ENCODE measurements at regions not wholly inside any gene's neighbourhood (a gene's known extent, or its start where the extent isn't known, plus 50 kb on each side); places are given as distances from the start of the nearest gene placed in this dataset.
"Not testable (repeated sequence)": the region's sequence is repeated elsewhere in the genome, so short reads cannot be mapped to it uniquely, and the experiment has no call there.

GRCh38 chr7:93678185-93678584, 103.7 kb upstream of the CALCR start:
- no peaks in the 10 kb centered on the region for H3K27me3 ChIP-seq
- no peak for DNase-seq
- H3K4me1 ChIP-seq (replicated peaks in 1 of 2) = no peaks in the 10 kb centered on the region
- intact Hi-C loops (cut with DNase I) = no loop called here
- H3K9me3 ChIP-seq (replicated peaks in 1 of 3) = no peaks in the 10 kb centered on the region
- no peak overlapping the region for H3K27ac ChIP-seq
- H3K36me3 ChIP-seq (replicated peaks in 1 of 2) = no peaks in the 10 kb centered on the region
- TF ChIP-seq POLR2A (IDR thresholded peaks at IDR 0.05) = no peak
- TF ChIP-seq, protein P1, sequence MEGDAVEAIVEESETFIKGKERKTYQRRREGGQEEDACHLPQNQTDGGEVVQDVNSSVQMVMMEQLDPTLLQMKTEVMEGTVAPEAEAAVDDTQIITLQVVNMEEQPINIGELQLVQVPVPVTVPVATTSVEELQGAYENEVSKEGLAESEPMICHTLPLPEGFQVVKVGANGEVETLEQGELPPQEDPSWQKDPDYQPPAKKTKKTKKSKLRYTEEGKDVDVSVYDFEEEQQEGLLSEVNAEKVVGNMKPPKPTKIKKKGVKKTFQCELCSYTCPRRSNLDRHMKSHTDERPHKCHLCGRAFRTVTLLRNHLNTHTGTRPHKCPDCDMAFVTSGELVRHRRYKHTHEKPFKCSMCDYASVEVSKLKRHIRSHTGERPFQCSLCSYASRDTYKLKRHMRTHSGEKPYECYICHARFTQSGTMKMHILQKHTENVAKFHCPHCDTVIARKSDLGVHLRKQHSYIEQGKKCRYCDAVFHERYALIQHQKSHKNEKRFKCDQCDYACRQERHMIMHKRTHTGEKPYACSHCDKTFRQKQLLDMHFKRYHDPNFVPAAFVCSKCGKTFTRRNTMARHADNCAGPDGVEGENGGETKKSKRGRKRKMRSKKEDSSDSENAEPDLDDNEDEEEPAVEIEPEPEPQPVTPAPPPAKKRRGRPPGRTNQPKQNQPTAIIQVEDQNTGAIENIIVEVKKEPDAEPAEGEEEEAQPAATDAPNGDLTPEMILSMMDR (IDR thresholded peaks at IDR 0.05) = no peak
- no peak overlapping the region for H3K4me3 ChIP-seq

DNA sequence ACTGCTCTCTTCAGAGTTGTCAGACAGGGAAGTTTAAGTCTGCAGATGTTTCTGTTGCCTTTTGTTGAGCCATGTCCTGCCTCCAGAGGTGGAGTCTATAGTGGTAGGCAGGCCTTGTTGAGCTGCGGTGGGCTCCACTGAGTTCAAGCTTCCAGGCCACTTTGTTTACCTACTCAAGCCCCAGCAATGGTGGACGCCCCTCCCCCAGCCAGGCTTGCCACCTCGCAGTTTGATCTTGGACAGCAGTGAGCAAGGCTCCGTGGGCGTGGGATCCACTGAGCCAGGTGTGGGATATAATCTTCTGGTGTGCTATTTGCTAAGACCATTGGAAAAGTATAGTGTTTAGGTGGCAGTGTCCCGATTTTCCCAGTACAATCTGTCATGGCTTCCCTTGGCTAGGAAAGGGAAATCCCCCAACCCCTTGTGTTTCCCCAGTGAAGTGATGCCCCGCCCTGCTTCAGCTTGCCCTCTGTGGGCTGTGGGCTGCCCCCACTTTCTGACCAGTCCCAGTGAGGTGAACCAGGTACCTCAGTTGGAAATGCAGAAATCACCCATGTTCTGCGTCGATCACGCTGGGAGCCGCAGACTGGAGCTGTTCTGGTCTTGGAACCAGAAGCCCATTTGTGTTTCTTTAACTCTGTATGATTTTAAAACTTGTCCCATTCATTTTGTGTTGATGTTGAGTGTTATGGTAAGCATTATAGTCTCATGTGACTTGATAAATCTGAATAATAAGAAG, 89.2 kb upstream of the CALCR start:
- Histone ChIP-seq H3K27ac (no peak overlapping the region), H3K36me3 (replicated peaks in 1 of 2) (no peaks in the 10 kb centered on the region), H3K9me3 (replicated peaks in 1 of 3) (no peaks in the 10 kb centered on the region), H3K4me1 (replicated peaks in 1 of 2) (no peaks in the 10 kb centered on the region), H3K27me3 (no peaks in the 10 kb centered on the region), H3K4me3 (no peak overlapping the region)
- intact Hi-C loops (cut with DNase I) = no loop called here
- TF ChIP-seq POLR2A (IDR thresholded peaks at IDR 0.05) = no peak
- TF ChIP-seq, protein P1 (IDR thresholded peaks at IDR 0.05) = no peak
- DNase-seq = no peak
- 79 to 87% (median 85%) methylated on average over 7 to 11 of the region's 11 CpGs for WGBS, 4 donors

- H3K27me3 ChIP-seq; H3K27ac ChIP-seq; intact Hi-C loops (cut with DNase I); H3K4me1 ChIP-seq (replicated peaks in 1 of 2); DNase-seq; H3K36me3 ChIP-seq (replicated peaks in 1 of 2); H3K9me3 ChIP-seq (replicated peaks in 1 of 3); H3K4me3 ChIP-seq: not testable (repeated sequence)
- whole genome bisulfite sequencing, 4 donors = 79 to 92% (median 81%) methylated on average over 3 of the region's 3 CpGs
Measured at GRCh38 chr7:93658163-93658562, 83.6 kb upstream of the CALCR start.

GRCh38 chr7:93651603-93652159, 77.2 kb upstream of the CALCR start:
- Histone ChIP-seq H3K27me3 (no peaks in the 10 kb centered on the region), H3K4me3 (no peak overlapping the region), H3K4me1 (replicated peaks in 1 of 2) (no peaks in the 10 kb centered on the region), H3K9me3 (replicated peaks in 1 of 3) (no peaks in the 10 kb centered on the region), H3K36me3 (replicated peaks in 1 of 2) (no peaks in the 10 kb centered on the region), H3K27ac (no peak overlapping the region)
- intact Hi-C loops (cut with DNase I) = no loop called here
- DNase-seq = no peak
- WGBS, 4 donors = 47 to 68% (median 63%) methylated on average over 1 of the region's 1 CpG
- TF ChIP-seq, protein P1 (IDR thresholded peaks at IDR 0.05) = no peak
- TF ChIP-seq POLR2A (IDR thresholded peaks at IDR 0.05) = no peak

DNA sequence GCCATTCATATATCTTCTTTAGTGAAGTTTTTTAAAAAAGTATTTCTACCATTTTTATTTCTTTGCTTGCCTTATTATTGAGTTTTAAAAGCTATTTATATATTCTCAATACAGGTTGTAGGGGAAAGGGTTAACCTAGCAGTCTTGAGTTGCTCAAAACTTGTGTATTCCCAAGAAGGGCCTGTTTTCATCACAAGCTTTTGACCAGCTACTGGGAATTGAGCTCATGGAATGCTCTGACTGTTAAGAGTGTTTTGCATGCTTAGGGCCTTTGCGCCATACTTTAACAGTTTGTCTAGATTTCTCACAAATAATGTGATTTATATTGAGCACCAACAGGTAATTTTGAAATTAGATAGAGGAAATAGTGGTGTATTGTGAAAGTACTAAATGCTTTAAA, 72.0 kb upstream of the CALCR start:
- intact Hi-C loops (cut with DNase I) = no loop called here
- H3K9me3 ChIP-seq (replicated peaks in 1 of 3) = no peaks in the 10 kb centered on the region
- no peak overlapping the region for H3K4me3 ChIP-seq
- no peaks in the 10 kb centered on the region for H3K4me1 ChIP-seq (replicated peaks in 1 of 2)
- TF ChIP-seq, protein P1 (IDR thresholded peaks at IDR 0.05) = no peak
- no peak for TF ChIP-seq POLR2A (IDR thresholded peaks at IDR 0.05)
- WGBS, 4 donors = 93 to 98% (median 96%) methylated on average over 1 of the region's 1 CpG
- H3K27ac ChIP-seq = no peak overlapping the region
- DNase-seq = no peak
- H3K27me3 ChIP-seq = no peaks in the 10 kb centered on the region
- H3K36me3 ChIP-seq (replicated peaks in 1 of 2) = no peaks in the 10 kb centered on the region
